CD14-positive monocyte (primary cell): ENCODE measurements at regions not wholly inside any gene's neighbourhood (a gene's known extent, or its start where the extent isn't known, plus 50 kb on each side); places are given as distances from the start of the nearest gene placed in this dataset.

Experiments used
- DNase-seq, 3 donors: peaks; one replicate each; pipeline ENCODE4 v3.0.0-alpha.2; 2011 to 2022
- H2AFZ ChIP-seq: 2 replicates; pipeline ENCODE4 v1.6.0; 2012; ENCODE audit warnings: mild to moderate bottlenecking, low read depth, low read length, inconsistent platforms; ENCODE audit not compliant: insufficient read depth, poor library complexity, severe bottlenecking
- H3K27ac ChIP-seq, 2 donors: 1 replicate in 1 of 2; 2 replicates in 1 of 2; pipeline ENCODE4 v1.5.1; 2012 to 2013; ENCODE audit warnings: low read length in 2 of 2, control low read depth in 1 of 2, inconsistent platforms in 1 of 2, low read depth in 1 of 2, mild to moderate bottlenecking in 1 of 2
- H3K27me3 ChIP-seq, 2 donors: one replicate each; pipeline versions ENCODE4 v1.6.0 to v1.6.1; 2011 to 2013; ENCODE audit warnings: low read length in 2 of 2; ENCODE audit not compliant: control insufficient read depth in 2 of 2, insufficient read depth in 2 of 2
- H3K36me3 ChIP-seq, 2 donors: replicated peaks in 1 of 2; 1 replicate in 1 of 2; 2 replicates in 1 of 2; pipeline versions ENCODE4 v1.5.1 to v1.6.1; 2012 to 2013; ENCODE audit warnings: low read length in 2 of 2, control low read depth in 1 of 2, inconsistent platforms in 1 of 2, mild to moderate bottlenecking in 1 of 2; ENCODE audit not compliant: insufficient read depth in 2 of 2, control insufficient read depth in 1 of 2
- H3K4me1 ChIP-seq, 2 donors: 1 replicate in 1 of 2; 2 replicates in 1 of 2; pipeline versions ENCODE4 v1.5.1 to v1.6.1; 2012 to 2013; ENCODE audit warnings: low read length in 2 of 2, control low read depth in 1 of 2, inconsistent platforms in 1 of 2, mild to moderate bottlenecking in 1 of 2, moderate library complexity in 1 of 2; ENCODE audit not compliant: insufficient read depth in 2 of 2, control insufficient read depth in 1 of 2
- H3K4me2 ChIP-seq: replicated peaks from 2 replicates; pipeline ENCODE3; 2012; ENCODE audit warnings: low read length, moderate library complexity, mild to moderate bottlenecking; ENCODE audit not compliant: poor library complexity, severe bottlenecking; ENCODE audit errors: extremely low read depth
- H3K4me3 ChIP-seq, 3 experiments: fragments of 200-600 bp in 1 of 3; sonication (generic) in 1 of 3; replicated peaks in 1 of 3; 1 replicate in 2 of 3; 2 replicates in 1 of 3; pipeline ENCODE4 v1.5.1; 2011 to 2013; ENCODE audit warnings: low read length in 3 of 3, mild to moderate bottlenecking in 3 of 3, control low read depth in 2 of 3, low read depth in 2 of 3, inconsistent platforms in 1 of 3, moderate library complexity in 1 of 3
- H3K79me2 ChIP-seq: 2 replicates; pipeline ENCODE4 v1.6.0; 2012; ENCODE audit warnings: mild to moderate bottlenecking, control low read depth, inconsistent platforms, low read length, moderate library complexity; ENCODE audit not compliant: insufficient read depth
- H3K9ac ChIP-seq: 2 replicates; pipeline ENCODE4 v1.6.0; 2017; ENCODE audit warnings: low read length, mild to moderate bottlenecking; ENCODE audit not compliant: insufficient read depth, poor library complexity, severe bottlenecking
- H3K9me3 ChIP-seq, 2 donors: replicated peaks in 1 of 2; 1 replicate in 1 of 2; 2 replicates in 1 of 2; pipeline versions ENCODE4 v1.5.1 to v1.6.1; 2012 to 2013; ENCODE audit warnings: low read length in 2 of 2, control low read depth in 1 of 2; ENCODE audit not compliant: control insufficient read depth in 1 of 2, insufficient read depth in 1 of 2
- H4K20me1 ChIP-seq: 2 replicates; pipeline ENCODE4 v1.6.0; 2012; ENCODE audit warnings: mild to moderate bottlenecking, low read length, control low read depth, moderate library complexity; ENCODE audit not compliant: insufficient read depth
- H3K27ac Mint-ChIP-seq, 7 donors: one replicate each; pipeline ENCODE4 v1.8.0; 2020; ENCODE audit warnings: mild to moderate bottlenecking in 7 of 7, mixed read lengths in 7 of 7, moderate library complexity in 6 of 7, inconsistent platforms in 2 of 7
- H3K27me3 Mint-ChIP-seq, 3 donors: one replicate each; pipeline ENCODE4 v1.8.0; 2021 to 2022; ENCODE audit warnings: low read depth in 3 of 3, mild to moderate bottlenecking in 3 of 3, mixed read lengths in 3 of 3, moderate library complexity in 3 of 3, inconsistent platforms in 1 of 3
- H3K36me3 Mint-ChIP-seq, 2 donors: one replicate each; pipeline ENCODE4 v1.8.0; 2020; ENCODE audit warnings: mixed read lengths in 2 of 2, inconsistent platforms in 1 of 2, mild to moderate bottlenecking in 1 of 2
- H3K4me1 Mint-ChIP-seq: one replicate; pipeline ENCODE4 v1.8.0; 2020; ENCODE audit warnings: mild to moderate bottlenecking, mixed read lengths
- H3K4me3 Mint-ChIP-seq, 2 donors: one replicate each; pipeline ENCODE4 v1.8.0; 2020; ENCODE audit warnings: mild to moderate bottlenecking in 2 of 2, mixed read lengths in 2 of 2, moderate library complexity in 1 of 2
- H3K9me3 Mint-ChIP-seq, 7 donors: one replicate each; pipeline ENCODE4 v1.8.0; 2020 to 2022; ENCODE audit warnings: mixed read lengths in 7 of 7, mild to moderate bottlenecking in 6 of 7, moderate library complexity in 6 of 7, inconsistent platforms in 2 of 7
- CTCF ChIP-seq: fragments of 200-600 bp; IDR thresholded peaks from one replicate; pipeline ENCODE4 v1.8.0; 2022; ENCODE audit warnings: antibody characterized with exemption, mild to moderate bottlenecking
- whole genome bisulfite sequencing: methylation state at CpG from one replicate; pipeline ENCODE4 v1.1.5; 2013; ENCODE audit warnings: missing lambda C conversion rate; ENCODE audit not compliant: insufficient coverage; 5-methylcytosine and 5-hydroxymethylcytosine counted together
- intact Hi-C, 2 donors: fragments of 100-400 bp; cut with micrococcal nuclease; formaldehyde crosslinking; loops; one replicate each; pipeline versions ENCODE4 v1.15.0 to v1.15.1; 2023

- Histone ChIP-seq H3K27ac (no peak overlapping the region), H3K27me3 (no peaks in the 10 kb centered on the region), H3K4me2 (no peak overlapping the region), H3K9me3 (peaks cover 7 to 8% of the 10 kb centered on the region in 2 donors), H4K20me1 (no peaks in the 10 kb centered on the region), H3K79me2 (no peaks in the 10 kb centered on the region), H3K4me3 (no peak overlapping the region), H3K9ac (no peak overlapping the region), H2AFZ (no peak overlapping the region), H3K4me1 (no peaks in the 10 kb centered on the region), H3K36me3 (no peaks in the 10 kb centered on the region)
- H3K27ac Mint-ChIP-seq, result no peak overlapping the region
- TF ChIP-seq CTCF, result no peak
- H3K27me3 Mint-ChIP-seq, result peaks cover 0 to 1% (median 0%) of the 10 kb centered on the region in 3 donors
- no peaks in the 10 kb centered on the region for H3K36me3 Mint-ChIP-seq
- WGBS, result 100% methylated on average over 1 of the region's 1 CpG
- H3K9me3 Mint-ChIP-seq, result peaks cover 0 to 9% (median 4%) of the 10 kb centered on the region in 7 donors
- no peaks in the 10 kb centered on the region for H3K4me1 Mint-ChIP-seq
- no peak for DNase-seq
- no peak overlapping the region for H3K4me3 Mint-ChIP-seq
- intact Hi-C loops, result no loop called here
Measured at GRCh38 chr5:23613566-23613965, 106.2 kb downstream of the PRDM9 start.

GRCh38 chr5:23614422-23614821, 107.0 kb downstream of the PRDM9 start:
- Histone ChIP-seq H3K9ac (no peak overlapping the region), H3K4me3 (no peak overlapping the region), H3K4me2 (no peak overlapping the region), H3K79me2 (no peaks in the 10 kb centered on the region), H3K4me1 (no peaks in the 10 kb centered on the region), H3K36me3 (no peaks in the 10 kb centered on the region), H3K9me3 (peaks cover 7 to 8% of the 10 kb centered on the region in 2 donors), H3K27me3 (no peaks in the 10 kb centered on the region), H2AFZ (no peak overlapping the region), H3K27ac (no peak overlapping the region), H4K20me1 (no peaks in the 10 kb centered on the region)
- no peak overlapping the region for H3K27ac Mint-ChIP-seq
- 50% methylated on average over 1 of the region's 1 CpG for WGBS
- H3K27me3 Mint-ChIP-seq, result peaks cover 0 to 2% (median 1%) of the 10 kb centered on the region in 3 donors
- DNase-seq, result no peak
- intact Hi-C loops, result no loop called here
- H3K4me3 Mint-ChIP-seq, result no peak overlapping the region
- no peak for TF ChIP-seq CTCF
- H3K36me3 Mint-ChIP-seq, result no peaks in the 10 kb centered on the region
- peaks cover 0 to 9% (median 6%) of the 10 kb centered on the region in 7 donors for H3K9me3 Mint-ChIP-seq
- H3K4me1 Mint-ChIP-seq, result no peaks in the 10 kb centered on the region
